Right lung (tissue), 2 donors: ENCODE measurements at regions not wholly inside any gene's neighbourhood (a gene's known extent, or its start where the extent isn't known, plus 50 kb on each side); places are given as distances from the start of the nearest gene placed in this dataset.

Experiments used
- DNase-seq, 2 donors: peaks; one replicate each; pipeline ENCODE4 v3.0.0-alpha.2; 2013

DNA sequence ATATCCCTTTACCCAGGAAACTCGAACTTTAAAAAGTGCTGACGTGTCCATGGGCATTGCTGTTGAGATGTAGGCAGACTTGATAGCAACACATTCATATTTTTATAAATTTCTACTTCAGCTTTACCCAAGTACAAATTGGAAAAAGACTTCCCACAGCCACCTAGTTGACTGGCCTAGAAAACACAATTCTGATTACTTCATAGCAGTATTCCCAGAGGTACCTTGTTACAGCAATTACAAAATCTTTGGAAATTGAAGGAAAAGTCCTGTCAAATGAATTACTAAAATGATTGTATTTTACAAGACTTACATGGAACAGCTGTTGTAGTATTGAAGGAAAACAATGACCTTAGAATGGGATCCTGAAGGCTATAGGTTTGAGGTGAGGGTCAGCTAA, 130.7 kb upstream of the NREP start:
- DNase-seq: no peak

GRCh38 chr5:111869681-111870080, 112.7 kb upstream of the NREP start:
- no peak for DNase-seq

GRCh38 chr5:111865356-111865755, 108.4 kb upstream of the NREP start:
- no peak for DNase-seq

DNA sequence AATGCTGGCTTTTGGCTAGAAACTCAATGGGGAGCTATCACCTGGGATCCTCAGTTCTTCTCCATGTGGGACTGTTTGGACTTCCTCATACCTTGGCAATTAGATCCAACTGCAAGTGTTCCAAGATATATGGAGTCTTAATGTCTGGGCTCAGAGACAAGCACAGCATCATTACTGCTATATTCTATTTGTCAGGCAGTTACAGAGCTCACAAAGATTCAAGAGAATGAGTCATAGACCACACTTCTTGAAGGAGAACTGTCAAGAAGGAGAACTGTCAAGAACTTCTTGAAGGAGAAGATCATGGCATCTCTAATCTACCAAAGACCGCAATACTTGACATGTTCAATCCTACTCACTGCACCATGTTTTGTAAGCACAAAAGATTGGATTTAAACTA, 106.8 kb upstream of the NREP start:
- DNase-seq: no peak

DNA sequence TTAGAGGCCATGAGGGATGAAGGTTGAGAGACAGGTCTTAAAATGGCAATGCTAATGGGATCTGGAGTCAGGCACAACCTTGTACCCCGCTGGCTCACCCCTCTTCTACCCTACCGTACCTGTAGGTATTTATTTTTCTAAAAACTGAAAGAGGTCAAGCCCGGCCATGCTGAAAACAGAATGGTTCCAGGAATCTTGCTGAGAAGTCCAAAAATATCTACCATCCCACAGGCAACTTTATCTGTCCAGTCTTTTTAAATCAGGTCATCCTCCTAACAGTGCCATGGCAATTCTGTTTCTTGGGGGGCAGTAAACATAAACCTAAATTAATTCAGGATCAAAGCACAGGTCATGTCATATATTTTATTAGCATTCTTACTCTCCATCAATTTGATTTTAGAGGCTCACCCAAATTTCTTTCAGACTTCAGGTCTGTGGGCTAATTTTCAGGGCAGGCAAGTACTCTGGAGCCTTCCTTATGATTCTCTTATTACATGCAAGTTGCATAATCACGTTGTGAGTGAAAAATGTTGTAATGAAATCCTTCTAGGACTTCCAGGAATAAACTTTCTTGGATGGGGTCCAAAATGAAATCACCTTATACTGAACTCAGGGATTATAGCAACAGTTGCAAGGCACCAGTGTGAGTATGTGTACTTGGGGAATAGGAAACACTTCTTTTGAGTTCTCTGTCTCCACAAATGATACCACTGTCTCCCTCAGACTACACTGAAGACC, 102.7 kb upstream of the NREP start:
- no peak for DNase-seq

DNA sequence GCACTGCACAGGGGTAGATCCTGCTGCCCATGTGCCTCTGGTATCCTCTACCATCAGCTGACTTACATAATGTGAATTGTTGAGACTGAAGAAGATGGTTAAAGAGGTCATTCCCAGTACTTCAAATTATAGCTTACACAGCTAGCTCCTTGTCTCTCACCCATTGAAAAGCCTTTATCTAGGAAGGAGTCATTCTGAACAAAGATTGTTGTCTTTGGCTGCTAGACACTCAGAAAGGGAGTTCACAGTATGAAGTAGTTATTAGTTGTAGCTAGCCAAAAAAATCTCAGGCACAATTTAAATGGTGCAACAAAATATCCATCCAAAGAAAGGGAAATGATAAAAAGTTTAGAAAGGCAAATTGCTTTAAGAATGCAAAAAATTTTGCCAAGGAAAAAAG, 102.0 kb upstream of the NREP start:
- DNase-seq: no peak

- no peak for DNase-seq
Observed at GRCh38 chr5:111857623-111858022, 100.6 kb upstream of the NREP start.

- no peak for DNase-seq
Observed at GRCh38 chr5:111856876-111857466, 100.0 kb upstream of the NREP start.

- peak; percentile 75 to 82 for DNase-seq
Observed at GRCh38 chr5:111855356-111855755, 98.4 kb upstream of the NREP start.

DNA sequence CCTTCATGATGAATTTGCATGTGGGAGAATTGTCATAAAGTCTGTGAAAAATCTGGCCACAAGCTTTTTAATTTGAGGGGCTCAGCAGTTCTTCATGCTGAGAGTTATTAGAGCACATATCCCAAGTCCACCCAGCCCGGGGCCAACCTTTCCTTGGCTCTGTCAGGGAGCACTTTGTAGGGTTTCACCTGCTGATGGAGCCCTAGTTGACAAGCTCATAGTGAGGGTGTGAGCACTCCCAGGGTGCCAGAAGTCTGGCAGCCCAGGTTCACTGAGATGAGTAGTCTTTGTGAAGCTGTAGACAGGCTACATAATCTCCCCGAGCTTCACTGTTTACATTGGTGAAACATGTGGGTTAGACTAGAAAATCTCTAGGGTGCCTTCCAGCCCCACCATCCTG, 97.2 kb upstream of the NREP start:
- no peak for DNase-seq

GRCh38 chr5:111853748-111854147, 96.8 kb upstream of the NREP start:
- peak; percentile 81 to 83 for DNase-seq

- DNase-seq: no peak
Observed at GRCh38 chr5:111851631-111852548, 94.9 kb upstream of the NREP start.

DNA sequence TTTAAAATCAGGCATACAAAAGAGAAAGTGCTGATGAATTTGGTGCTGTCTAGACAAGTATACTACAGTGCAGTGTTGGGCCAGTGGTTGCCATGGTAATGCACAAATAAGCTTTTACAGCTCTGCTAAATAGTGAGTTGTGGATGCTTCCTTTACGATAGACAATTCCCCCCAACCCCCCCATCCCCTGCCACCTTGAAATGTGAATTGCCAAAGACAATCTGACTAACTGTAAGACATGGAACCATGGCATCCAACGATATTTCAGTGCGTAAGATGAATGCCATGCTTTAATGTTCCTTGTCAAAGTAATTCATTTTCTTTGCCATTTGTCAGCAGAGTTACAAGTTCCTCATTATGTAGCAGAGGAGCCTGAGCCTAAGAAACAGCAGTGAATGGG, 91.5 kb upstream of the NREP start:
- no peak for DNase-seq

DNA sequence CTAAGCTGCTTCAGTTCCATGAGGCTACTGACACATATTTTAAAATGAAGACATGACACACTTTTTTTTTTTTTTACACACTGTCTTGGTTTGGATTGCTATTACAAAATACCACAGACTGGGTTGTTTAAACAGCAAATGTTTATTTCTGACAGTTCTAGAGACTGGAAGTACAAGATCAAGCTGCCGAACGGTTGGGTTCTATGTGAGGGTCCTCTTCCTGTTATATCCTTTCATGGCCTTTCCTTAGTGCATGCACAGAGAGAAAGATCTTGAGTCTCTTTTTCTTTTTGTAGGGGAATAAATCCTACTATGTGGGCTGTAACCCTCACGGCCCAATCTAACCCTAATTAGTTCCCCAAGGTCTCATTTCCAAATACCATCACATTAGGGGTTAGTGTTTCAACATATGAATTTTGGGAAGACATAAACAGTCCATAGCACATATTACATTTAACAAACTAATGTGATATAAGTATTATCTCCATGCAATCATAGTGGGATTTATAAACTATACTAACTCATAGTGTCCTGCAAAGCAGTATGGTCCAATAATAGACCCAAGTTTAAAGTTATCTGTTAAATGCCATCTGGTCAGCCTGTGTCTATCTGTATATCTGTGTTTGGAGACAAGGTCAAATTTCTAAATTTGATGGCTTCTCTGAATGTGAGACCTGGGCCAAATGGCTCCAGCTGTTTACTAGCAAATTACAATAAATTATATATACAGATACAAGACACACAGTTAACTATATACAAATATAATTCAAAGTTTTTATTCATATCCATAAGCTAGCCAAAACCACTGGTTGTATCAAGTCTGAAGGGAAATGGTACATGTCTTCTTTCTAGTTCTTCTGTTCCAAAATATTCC, 90.3 kb upstream of the NREP start:
- DNase-seq: peak; percentile 54 to 63

GRCh38 chr5:111840036-111840674, 83.2 kb upstream of the NREP start:
- DNase-seq: no peak

DNA sequence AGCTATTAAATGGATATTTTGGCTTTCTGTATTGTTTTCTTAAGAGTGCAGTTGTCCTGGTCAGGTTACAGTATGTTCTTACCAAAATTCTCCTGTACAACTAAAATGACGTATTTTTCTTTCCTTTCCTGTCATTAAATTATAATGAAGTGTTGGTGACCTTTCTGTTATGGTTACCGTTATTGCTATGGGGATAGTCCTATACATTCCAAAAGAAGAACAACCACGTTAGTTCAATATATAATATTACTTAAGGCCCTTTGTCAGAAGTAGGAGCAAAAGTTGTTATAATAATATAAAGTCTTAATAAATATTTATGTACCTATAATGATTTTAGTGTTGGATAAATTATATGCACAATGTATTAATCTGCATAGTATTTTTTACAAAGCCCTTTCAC, 82.4 kb upstream of the NREP start:
- no peak for DNase-seq

DNA sequence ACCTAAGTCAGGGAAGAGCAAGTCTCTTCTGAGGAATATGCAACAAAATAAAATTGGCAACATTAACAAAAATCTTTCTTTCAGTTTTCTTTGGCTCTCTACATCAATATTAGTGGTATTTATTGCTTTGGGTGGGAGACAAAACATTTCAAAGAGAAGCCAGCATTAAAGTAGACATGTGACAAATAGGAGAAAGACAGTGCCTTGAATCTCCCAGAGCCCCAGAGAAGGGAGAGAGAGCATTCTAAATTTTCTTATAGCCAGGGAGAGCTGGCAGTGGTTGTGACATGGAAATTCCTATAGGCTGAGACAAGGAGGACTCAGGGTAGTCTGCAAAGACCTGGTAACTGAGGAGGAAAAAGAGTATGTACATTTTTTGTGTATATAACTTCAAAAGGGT, 79.4 kb upstream of the NREP start:
- DNase-seq: no peak

DNA sequence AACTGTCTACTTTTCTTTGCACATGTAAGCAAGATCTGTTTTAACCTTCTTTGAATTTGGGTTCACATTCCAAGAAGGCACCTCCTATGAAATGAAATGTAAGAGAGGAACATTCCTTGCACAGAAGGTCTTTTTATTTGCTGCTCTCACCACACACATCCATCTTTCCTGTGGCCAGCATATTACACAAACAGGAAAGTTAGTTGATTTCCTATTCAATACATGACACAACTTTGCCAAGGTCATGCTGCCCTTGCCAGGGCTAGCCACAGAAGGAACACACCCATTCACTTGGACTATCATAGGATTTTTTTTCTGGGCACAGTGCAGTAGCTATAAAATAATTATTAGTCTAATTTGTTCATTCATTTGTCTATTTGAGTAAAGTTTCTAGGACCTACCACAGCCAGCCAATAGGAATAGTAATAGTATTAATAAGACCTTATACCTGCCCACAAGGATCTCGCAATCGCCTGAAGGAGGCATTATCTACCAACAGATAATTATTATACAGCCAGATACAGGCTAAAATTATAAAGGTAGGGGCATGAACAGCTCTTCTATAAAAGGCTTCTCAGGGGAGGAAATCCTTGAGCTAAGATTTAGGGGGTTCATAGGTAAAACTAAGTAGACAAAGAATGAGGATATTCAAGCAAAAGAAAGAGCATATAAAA, 78.1 kb upstream of the NREP start:
- DNase-seq: no peak

GRCh38 chr5:111830333-111830732, 73.3 kb upstream of the NREP start:
- DNase-seq: no peak

DNA sequence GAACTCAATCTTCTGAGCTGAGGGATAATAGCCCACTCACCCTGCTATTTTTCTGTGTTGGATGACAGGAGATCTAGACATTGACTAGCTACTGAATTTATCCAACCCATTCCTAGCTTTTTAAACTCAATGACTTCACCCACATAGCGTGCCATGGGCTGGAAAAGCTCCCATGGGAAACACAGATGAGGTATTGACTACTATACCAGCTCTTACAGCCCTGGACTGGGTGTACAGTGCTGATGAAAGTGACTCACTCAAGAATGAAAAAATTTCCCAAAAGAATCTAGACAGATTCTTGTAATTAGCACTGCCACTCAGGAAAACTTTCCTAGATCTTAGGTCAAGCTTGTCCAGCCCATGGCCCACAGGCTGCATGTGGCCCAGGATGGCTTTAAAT, 72.7 kb upstream of the NREP start:
- DNase-seq: no peak

- no peak for DNase-seq
Observed at GRCh38 chr5:111826064-111826463, 69.1 kb upstream of the NREP start.
